ENCODE measurements at regions not wholly inside any gene's neighbourhood (a gene's known extent, or its start where the extent isn't known, plus 50 kb on each side); places are given as distances from the start of the nearest gene placed in this dataset.
A peak's percentile ranks its signal among the peaks of the same experiment; 100 is the strongest.

GRCh38 chr3:113138839-113139743, 72.3 kb upstream of the BOC start:
- no peak for DNase-seq

DNA sequence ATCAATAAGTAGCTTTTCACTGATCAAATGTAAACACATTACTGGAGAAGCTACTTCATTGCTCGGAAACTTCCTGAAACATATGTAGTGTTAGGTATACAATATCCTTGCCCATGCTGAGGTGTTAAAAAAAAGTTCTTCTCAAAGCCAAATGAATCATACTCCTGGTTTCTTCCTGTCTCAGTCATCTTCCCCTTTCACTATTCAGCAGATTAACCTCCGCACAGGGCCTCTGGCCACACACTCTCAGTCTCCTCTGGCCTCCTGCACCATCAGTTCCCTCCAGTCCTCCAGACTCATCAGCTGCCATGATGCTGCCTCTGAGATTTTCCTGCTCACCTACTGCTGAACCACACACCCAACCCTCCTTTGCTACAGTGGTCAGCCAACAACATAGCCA, 70.5 kb upstream of the BOC start:
- no peak for DNase-seq

- DNase-seq: peak; percentile 56
These were observed 69.8 kb upstream of the BOC start for GRCh38 chr3:113141543-113141942.

DNA sequence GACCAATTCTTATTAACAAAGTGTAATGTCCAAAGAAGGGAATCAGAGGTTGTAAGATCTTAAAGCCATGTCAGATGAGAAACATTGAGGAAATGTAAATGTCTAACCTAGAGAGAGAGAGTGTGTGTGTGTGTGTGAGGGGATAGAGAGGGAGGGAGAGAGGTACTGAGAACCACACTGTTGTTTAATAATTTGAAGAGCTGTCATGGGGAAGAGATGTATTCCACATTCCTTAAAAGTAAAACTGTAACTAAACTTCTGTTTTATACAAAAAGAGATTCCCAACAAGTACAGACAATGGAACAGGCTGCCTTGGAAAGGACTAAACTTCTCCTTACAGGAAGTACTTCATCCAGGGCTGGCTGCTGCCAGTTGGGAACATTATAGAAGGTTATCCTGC, 68.9 kb upstream of the BOC start:
- no peak for DNase-seq

- DNase-seq: no peak
These were observed 68.0 kb upstream of the BOC start for GRCh38 chr3:113143353-113143752.

GRCh38 chr3:113147681-113148261, 63.6 kb upstream of the BOC start:
- no peak for DNase-seq

DNA sequence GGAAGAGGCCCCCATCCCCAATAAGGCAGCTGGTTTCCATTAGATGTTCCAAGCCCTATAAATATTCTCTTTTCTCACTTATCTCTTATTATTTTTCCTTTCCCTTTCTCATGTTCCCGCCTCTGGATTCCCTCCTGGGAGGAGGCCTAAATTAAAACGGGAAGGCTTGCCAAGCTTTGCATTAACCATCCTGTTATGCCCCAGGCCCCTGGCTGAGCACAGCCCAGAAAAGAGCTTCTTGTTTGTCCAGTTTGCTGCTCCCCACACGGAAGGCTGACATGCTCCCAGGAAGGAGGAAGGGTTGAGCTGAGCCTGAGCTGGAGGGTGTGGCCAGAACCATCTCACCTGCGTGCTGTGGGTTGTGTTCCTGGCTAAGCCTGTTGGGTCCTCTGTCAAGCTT, 63.1 kb upstream of the BOC start:
- peak; percentile 29 for DNase-seq

- DNase-seq: no peak
These were observed 61.1 kb upstream of the BOC start for GRCh38 chr3:113150250-113150649.

GRCh38 chr3:113151461-113152031, 59.8 kb upstream of the BOC start:
- DNase-seq: peak; percentile 63

GRCh38 chr3:113152849-113153248, 58.5 kb upstream of the BOC start:
- DNase-seq: no peak

- DNase-seq: no peak
These were observed 57.8 kb upstream of the BOC start for GRCh38 chr3:113153499-113154107.

DNA sequence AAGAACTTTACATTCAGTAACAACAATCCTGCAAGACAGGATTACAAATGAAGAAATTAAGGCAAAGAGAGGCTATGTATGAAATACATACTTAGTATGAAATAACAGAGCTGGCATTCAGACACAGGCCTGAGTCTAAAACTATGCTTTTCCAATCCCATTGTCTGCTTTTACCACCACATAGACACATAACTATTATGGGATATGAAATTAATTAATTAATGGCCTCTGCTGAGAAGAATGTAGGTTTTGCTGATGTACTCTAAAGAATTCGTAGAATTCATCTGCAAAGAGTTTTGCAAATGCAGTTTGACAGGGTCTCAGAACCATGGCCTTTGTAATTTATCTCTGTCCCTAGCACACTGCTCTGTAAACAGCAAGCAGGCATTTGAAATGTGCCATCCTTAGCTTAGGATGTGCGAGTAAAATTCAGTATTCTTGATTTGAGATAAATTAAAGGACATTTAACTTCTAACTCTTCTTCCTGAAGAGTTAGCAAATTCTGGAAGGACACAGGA, 54.5 kb upstream of the BOC start:
- DNase-seq: no peak

DNA sequence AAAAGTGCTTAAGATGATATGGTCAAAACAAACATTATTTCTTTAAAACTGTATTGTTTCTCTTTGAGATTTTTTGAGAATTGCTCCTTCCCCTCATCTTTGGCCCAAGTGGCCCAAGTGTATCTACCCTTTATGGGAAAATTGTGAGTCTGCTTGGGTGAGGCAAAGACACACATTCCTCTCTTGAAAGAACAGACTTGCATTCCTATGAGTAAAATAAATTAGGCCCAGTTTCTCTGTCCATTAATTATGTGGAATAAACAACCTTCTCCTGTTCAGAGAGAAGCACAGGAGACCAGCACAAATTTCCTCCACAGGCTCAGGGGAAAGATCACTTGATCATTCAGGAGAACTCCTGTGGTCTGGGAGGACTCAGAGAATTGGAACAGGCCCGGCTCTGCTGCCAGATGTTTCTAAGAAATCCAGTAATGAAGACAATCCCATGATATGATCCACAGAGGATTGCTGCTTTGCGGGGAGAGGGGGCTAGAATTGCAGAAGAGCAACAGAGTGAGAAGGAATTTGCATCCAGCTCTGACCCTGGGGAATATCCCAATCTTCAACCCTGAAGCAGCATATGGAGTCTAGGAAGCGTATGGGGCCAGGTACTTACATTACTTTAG, 53.8 kb upstream of the BOC start:
- no peak for DNase-seq

DNA sequence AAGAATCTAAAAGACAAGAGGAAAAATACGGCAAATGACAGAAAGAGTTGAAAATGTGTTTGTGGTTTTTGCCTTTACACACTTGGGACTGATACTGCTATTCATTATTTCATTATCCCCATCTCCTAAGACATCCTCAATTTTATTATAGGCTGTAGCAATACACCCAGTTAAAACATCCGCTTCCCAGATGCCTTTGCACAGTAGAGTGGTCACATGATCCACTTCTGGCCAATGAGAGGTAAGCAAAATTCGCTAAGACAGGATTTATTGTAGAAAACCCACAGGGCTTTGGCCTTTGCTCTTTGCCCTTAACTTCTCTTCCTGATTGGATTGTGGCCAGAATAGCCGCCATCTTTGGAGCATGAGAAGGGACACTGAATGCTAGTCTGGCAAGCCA, 53.2 kb upstream of the BOC start:
- no peak for DNase-seq

Data from NCI-H748 treated with DMSO at 0.1 percent for 48 hours (cell line).